Neuronal stem cell (in vitro differentiated cells): ENCODE measurements at regions not wholly inside any gene's neighbourhood (a gene's known extent, or its start where the extent isn't known, plus 50 kb on each side); places are given as distances from the start of the nearest gene placed in this dataset.

Experiments used
- DNase-seq: peaks from one replicate; pipeline ENCODE4 v3.0.0-alpha.2; 2013; ENCODE audit warnings: low spot score
- H2AFZ ChIP-seq: one replicate; pipeline ENCODE4 v1.6.1; 2013; ENCODE audit warnings: mild to moderate bottlenecking, low read length, inconsistent platforms
- H2AK5ac ChIP-seq: 2 replicates; pipeline ENCODE4 v1.6.1; 2013; ENCODE audit warnings: low read depth, mild to moderate bottlenecking, inconsistent platforms, low read length, moderate library complexity, mixed read lengths
- H2BK120ac ChIP-seq: 2 replicates; pipeline ENCODE4 v1.6.1; 2013; ENCODE audit warnings: low read depth, mild to moderate bottlenecking, inconsistent platforms, low read length, moderate library complexity, mixed read lengths
- H2BK12ac ChIP-seq: one replicate; pipeline ENCODE4 v1.6.1; 2013; ENCODE audit warnings: low read length, inconsistent platforms
- H2BK15ac ChIP-seq: 2 replicates; pipeline ENCODE4 v1.6.1; 2013; ENCODE audit warnings: mild to moderate bottlenecking, low read length, inconsistent platforms, mixed read lengths
- H2BK5ac ChIP-seq: one replicate; pipeline ENCODE4 v1.6.1; 2013; ENCODE audit warnings: inconsistent platforms, mild to moderate bottlenecking, low read length, moderate library complexity
- H3K14ac ChIP-seq: one replicate; pipeline ENCODE4 v1.6.1; 2013; ENCODE audit warnings: low read length, inconsistent platforms
- H3K18ac ChIP-seq: 2 replicates; pipeline ENCODE4 v1.6.1; 2013; ENCODE audit warnings: low read length, inconsistent platforms
- H3K23ac ChIP-seq: 2 replicates; pipeline ENCODE4 v1.6.1; 2013; ENCODE audit warnings: low read depth, mild to moderate bottlenecking, mixed read lengths, low read length, inconsistent platforms; ENCODE audit not compliant: poor library complexity
- H3K27ac ChIP-seq: replicated peaks from 3 replicates; pipeline ENCODE4 v1.5.1; 2013; ENCODE audit warnings: low read length, inconsistent platforms
- H3K27me3 ChIP-seq, 3 experiments: 2 replicates each; pipeline ENCODE4 v1.6.1; 2013; ENCODE audit warnings: low read length in 3 of 3, mild to moderate bottlenecking in 2 of 3, inconsistent platforms in 1 of 3, low read depth in 1 of 3, mixed read lengths in 1 of 3, moderate library complexity in 1 of 3; ENCODE audit not compliant: control insufficient read depth in 3 of 3, insufficient read depth in 3 of 3
- H3K36me3 ChIP-seq, 2 donors: replicated peaks in 1 of 2; 2 replicates each; pipeline ENCODE4 v1.6.1; 2013; ENCODE audit warnings: low read length in 2 of 2; ENCODE audit not compliant: control insufficient read depth in 2 of 2, insufficient read depth in 2 of 2
- H3K4ac ChIP-seq: 2 replicates; pipeline ENCODE4 v1.6.1; 2013; ENCODE audit warnings: inconsistent platforms, mild to moderate bottlenecking, low read length, moderate library complexity
- H3K4me1 ChIP-seq, 2 donors: 1 replicate in 1 of 2; 2 replicates in 1 of 2; pipeline ENCODE4 v1.6.1; 2013; ENCODE audit warnings: low read length in 2 of 2, low read depth in 1 of 2; ENCODE audit not compliant: control insufficient read depth in 2 of 2, insufficient read depth in 1 of 2
- H3K4me2 ChIP-seq: one replicate; pipeline ENCODE4 v1.6.1; 2013; ENCODE audit warnings: mild to moderate bottlenecking, low read length, inconsistent platforms; ENCODE audit not compliant: insufficient read depth, poor library complexity, severe bottlenecking
- H3K4me3 ChIP-seq, 2 donors: 2 replicates each; pipeline ENCODE4 v1.5.1; 2013; ENCODE audit warnings: low read length in 2 of 2, mild to moderate bottlenecking in 2 of 2, inconsistent platforms in 1 of 2, moderate library complexity in 1 of 2
- H3K79me1 ChIP-seq: one replicate; pipeline ENCODE4 v1.6.1; 2013; ENCODE audit warnings: low read depth, mild to moderate bottlenecking, inconsistent platforms, low read length, moderate library complexity
- H3K9ac ChIP-seq: one replicate; pipeline ENCODE4 v1.6.1; 2013; ENCODE audit warnings: mild to moderate bottlenecking, low read depth, low read length, inconsistent platforms; ENCODE audit not compliant: poor library complexity
- H3K9me3 ChIP-seq, 2 donors: replicated peaks in 1 of 2; 2 replicates each; pipeline versions ENCODE3 to v1.6.1; 2013; ENCODE audit warnings: low read length in 2 of 2, mild to moderate bottlenecking in 2 of 2, inconsistent platforms in 1 of 2, low read depth in 1 of 2, mixed read lengths in 1 of 2, moderate library complexity in 1 of 2; ENCODE audit not compliant: control insufficient read depth in 2 of 2, insufficient read depth in 1 of 2
- H4K8ac ChIP-seq: one replicate; pipeline ENCODE4 v1.6.1; 2013; ENCODE audit warnings: low read depth, mild to moderate bottlenecking, inconsistent platforms, low read length, moderate library complexity
- H4K91ac ChIP-seq: one replicate; pipeline ENCODE4 v1.6.1; 2013; ENCODE audit warnings: low read length, low read depth, mild to moderate bottlenecking, inconsistent platforms; ENCODE audit not compliant: poor library complexity
- WGBS, 2 donors: extraction: QIAGEN DNeasy Blood & Tissue Kit; methylation state at CpG; one replicate each; pipeline ENCODE4 v1.1.7; 2013; ENCODE audit warnings: missing lambda C conversion rate in 2 of 2, mixed read lengths in 1 of 2; ENCODE audit not compliant: insufficient read length in 2 of 2, insufficient replicate concordance in 1 of 2; ENCODE audit errors: extremely low coverage in 2 of 2; 5-methylcytosine and 5-hydroxymethylcytosine counted together

- Histone ChIP-seq H3K4me1 (no peaks in the 10 kb centered on the region), H3K9ac (no peak overlapping the region), H2AK5ac (no peak overlapping the region), H3K27me3 (no peaks in the 10 kb centered on the region), H3K23ac (no peak overlapping the region), H2BK5ac (no peak overlapping the region), H4K8ac (no peak overlapping the region), H3K14ac (no peak overlapping the region), H2BK15ac (no peak overlapping the region), H4K91ac (no peak overlapping the region), H2BK12ac (no peak overlapping the region), H2AFZ (no peak overlapping the region), H3K27ac (no peak overlapping the region), H3K4me2 (no peak overlapping the region), H3K18ac (no peak overlapping the region), H3K9me3 (no peaks in the 10 kb centered on the region), H3K4ac (no peak overlapping the region), H3K36me3 (no peaks in the 10 kb centered on the region), H3K4me3 (no peak overlapping the region), H2BK120ac (no peak overlapping the region), H3K79me1 (no peaks in the 10 kb centered on the region)
- no peak for DNase-seq
- WGBS, 2 donors = no CpG with 5 or more reads among the region's 2 CpGs
Measured at GRCh38 chr1:84061336-84061735, 62.4 kb upstream of the TTLL7 start.

GRCh38 chr1:84060781-84061180, 61.8 kb upstream of the TTLL7 start:
- H3K36me3 ChIP-seq = no peaks in the 10 kb centered on the region
- no peak overlapping the region for H3K4ac ChIP-seq
- H3K4me2 ChIP-seq = no peak overlapping the region
- H3K27me3 ChIP-seq = no peaks in the 10 kb centered on the region
- H2BK5ac ChIP-seq = no peak overlapping the region
- no peaks in the 10 kb centered on the region for H3K9me3 ChIP-seq
- no peak overlapping the region for H3K27ac ChIP-seq
- H3K23ac ChIP-seq = no peak overlapping the region
- no peak overlapping the region for H2AK5ac ChIP-seq
- no peak overlapping the region for H4K8ac ChIP-seq
- H3K14ac ChIP-seq = no peak overlapping the region
- no peak overlapping the region for H4K91ac ChIP-seq
- H2BK15ac ChIP-seq = no peak overlapping the region
- no peak overlapping the region for H2BK120ac ChIP-seq
- H3K18ac ChIP-seq = no peak overlapping the region
- 100% methylated on average over 1 of the region's 2 CpGs; no CpG with 5 or more reads in 1 of the 2 donors for WGBS, 2 donors
- H3K9ac ChIP-seq = no peak overlapping the region
- H3K4me1 ChIP-seq = no peaks in the 10 kb centered on the region
- H3K79me1 ChIP-seq = no peaks in the 10 kb centered on the region
- H2BK12ac ChIP-seq = no peak overlapping the region
- DNase-seq = no peak
- H2AFZ ChIP-seq = no peak overlapping the region
- no peak overlapping the region for H3K4me3 ChIP-seq

DNA sequence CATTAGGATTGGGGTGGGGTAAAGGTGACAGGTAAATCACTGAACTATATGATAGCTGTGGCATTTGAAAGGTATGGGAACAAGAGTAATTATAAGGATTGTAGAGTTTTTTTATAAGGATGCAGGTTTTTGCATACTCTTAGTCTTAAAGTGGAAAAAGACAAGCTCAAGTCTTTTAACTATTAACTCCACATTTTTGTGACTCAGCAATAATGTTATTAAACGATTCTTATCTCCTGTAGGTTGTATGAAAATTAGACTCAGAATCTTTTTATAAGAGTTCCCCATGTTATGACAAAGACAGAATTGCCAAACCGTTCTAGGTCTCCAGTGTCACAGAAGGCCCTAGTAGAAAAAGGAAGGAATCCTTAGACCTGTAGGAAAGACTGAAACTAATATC, 49.9 kb upstream of the TTLL7 start:
- H3K14ac ChIP-seq = no peak overlapping the region
- peaks cover 0 to 13% (median 0%) of the 10 kb centered on the region in 3 experiments for H3K27me3 ChIP-seq
- no peak overlapping the region for H3K4ac ChIP-seq
- H3K4me3 ChIP-seq = no peak overlapping the region
- H3K9me3 ChIP-seq = no peaks in the 10 kb centered on the region
- no peak overlapping the region for H3K27ac ChIP-seq
- H4K91ac ChIP-seq = no peak overlapping the region
- no CpG with 5 or more reads among the region's 2 CpGs for WGBS, 2 donors
- no peak overlapping the region for H2AK5ac ChIP-seq
- no peak for DNase-seq
- H2BK5ac ChIP-seq = no peak overlapping the region
- no peak overlapping the region for H2BK15ac ChIP-seq
- no peaks in the 10 kb centered on the region for H3K4me1 ChIP-seq
- H2BK120ac ChIP-seq = no peak overlapping the region
- H2BK12ac ChIP-seq = no peak overlapping the region
- H3K4me2 ChIP-seq = no peak overlapping the region
- no peak overlapping the region for H4K8ac ChIP-seq
- no peaks in the 10 kb centered on the region for H3K36me3 ChIP-seq
- no peak overlapping the region for H3K18ac ChIP-seq
- H3K23ac ChIP-seq = no peak overlapping the region
- no peak overlapping the region for H3K9ac ChIP-seq
- H2AFZ ChIP-seq = no peak overlapping the region
- H3K79me1 ChIP-seq = no peaks in the 10 kb centered on the region
